NCI-H1417 treated with DMSO at 0.1 percent for 48 hours (cell line): ENCODE measurements at regions not wholly inside any gene's neighbourhood (a gene's known extent, or its start where the extent isn't known, plus 50 kb on each side); places are given as distances from the start of the nearest gene placed in this dataset.
"Not testable (repeated sequence)": the region's sequence is repeated elsewhere in the genome, so short reads cannot be mapped to it uniquely, and the experiment has no call there.

Source experiments
- DNase-seq: peaks from one replicate; lab custom pipeline; 2025; lab: John Stamatoyannopoulos, UW

GRCh38 chr10:4294996-4295792 lies 510.2 kb upstream of the KLF6 start:
- DNase-seq = no peak

DNA sequence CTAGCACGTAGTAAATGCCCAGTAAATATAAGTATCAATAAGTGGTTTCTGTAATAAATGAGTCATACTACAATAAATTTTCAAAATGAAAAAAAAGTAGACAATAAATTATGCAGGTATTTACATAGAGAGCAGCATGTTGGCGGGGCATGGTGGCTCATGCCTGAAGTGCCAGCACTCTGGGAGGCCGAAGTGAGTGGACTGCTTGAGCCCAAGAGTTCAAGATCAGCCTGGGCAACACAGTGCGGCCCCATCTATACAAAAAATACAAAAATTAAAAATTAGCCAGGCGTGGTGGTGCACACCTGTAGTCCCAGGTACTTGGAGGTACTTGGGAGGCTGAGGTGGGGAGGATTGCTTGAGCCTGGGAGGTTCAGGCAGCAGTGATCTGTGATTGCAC lies 509.3 kb upstream of the KLF6 start:
- DNase-seq = no peak

DNA sequence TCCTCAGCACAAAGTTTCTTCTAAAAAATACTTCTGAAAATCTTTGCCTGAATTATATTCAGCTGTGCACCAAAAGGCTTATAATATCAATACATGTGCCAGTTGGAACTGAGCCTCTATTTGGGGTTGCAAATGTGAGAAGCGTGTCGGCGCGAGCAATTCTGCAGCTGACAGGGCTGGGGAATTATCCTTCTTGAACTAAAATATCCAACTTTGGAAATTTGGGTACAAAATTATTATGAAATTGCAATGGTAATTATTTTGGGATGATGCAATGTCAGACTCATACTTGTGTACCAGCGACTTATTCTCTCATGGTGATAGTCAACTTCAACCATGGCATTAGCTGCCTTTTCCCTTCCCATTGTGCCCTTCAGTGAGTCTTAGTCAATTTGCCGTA lies 507.0 kb upstream of the KLF6 start:
- no peak for DNase-seq

DNA sequence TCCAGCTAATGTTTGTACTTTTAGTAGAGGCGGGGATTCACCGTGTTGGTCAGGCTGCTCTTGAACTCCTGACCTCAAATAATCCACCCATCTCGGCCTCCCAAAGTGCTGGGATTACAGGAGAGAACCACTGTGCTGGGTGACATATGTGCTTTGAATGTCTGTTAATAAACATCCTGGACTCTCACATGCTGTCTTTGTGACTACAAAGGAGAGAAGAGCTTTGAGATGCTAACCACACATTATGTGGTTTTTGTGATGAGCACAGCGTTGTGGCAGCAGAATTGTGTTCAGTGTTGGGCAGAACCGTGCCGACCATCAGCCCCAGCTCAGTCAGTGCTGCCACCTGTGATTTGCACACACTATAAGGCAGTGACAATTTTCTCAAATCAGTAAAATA lies 500.1 kb upstream of the KLF6 start:
- no peak for DNase-seq

GRCh38 chr10:4283846-4284610 lies 499.0 kb upstream of the KLF6 start:
- DNase-seq = no peak

- no peak for DNase-seq
Measured at GRCh38 chr10:4282496-4282895, 497.5 kb upstream of the KLF6 start.

- DNase-seq = no peak
Measured at GRCh38 chr10:4281190-4281825, 496.3 kb upstream of the KLF6 start.

DNA sequence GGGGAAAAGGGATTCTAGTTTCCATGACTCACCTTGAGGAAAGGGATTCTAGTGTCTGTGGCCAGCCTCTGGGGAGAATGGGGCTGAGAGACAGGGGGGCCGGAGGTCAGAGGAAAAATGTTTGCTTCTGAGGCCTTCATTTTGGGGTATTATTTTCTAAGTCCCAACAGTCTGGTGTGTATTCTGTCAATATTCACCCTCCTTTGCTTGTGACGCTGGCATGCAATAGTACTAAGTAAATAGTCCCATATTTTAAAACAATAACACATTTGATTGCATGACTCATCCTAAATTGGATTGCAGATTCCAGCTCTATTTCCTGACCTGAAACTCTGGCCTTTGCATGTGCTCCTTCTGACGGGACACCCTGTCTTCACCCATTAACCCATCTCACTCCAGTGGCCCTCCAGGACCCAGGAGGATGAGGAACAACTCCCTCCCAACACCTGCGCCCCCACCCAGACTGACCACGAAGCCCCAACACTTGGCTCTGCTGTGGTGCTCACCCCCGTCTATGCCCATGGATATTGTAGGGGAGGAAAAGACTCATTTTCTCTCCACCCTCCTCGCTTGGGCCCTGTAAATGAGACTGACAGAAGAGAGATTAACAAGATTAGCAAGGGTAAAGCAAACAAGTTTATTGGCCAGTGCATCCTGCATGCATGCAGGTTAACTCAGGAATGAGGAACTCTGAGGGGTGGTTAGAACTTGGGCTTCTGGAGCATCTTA lies 495.6 kb upstream of the KLF6 start:
- DNase-seq = no peak

GRCh38 chr10:4279655-4280054 lies 494.6 kb upstream of the KLF6 start:
- no peak for DNase-seq

GRCh38 chr10:4278186-4278585 lies 493.2 kb upstream of the KLF6 start:
- DNase-seq = no peak

DNA sequence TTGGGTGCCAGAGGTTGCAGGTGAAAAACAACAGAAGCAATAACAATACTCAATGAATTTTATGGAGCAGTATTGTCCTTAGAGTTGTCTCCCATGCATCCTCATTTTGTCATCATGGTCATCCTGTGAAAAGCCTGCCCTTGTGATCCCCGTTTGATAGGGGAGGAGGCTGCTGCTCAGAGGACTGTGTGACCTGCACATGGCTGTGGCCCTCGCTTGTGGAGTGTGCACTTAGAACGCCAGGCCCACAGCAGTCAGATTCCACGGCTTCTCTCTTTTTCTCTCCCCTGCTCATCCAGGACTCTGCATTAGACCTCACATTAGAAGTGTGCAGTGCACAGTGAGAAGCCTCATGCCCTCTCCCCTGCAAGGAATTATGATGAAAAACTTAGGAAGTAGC lies 491.1 kb upstream of the KLF6 start:
- DNase-seq = no peak

DNA sequence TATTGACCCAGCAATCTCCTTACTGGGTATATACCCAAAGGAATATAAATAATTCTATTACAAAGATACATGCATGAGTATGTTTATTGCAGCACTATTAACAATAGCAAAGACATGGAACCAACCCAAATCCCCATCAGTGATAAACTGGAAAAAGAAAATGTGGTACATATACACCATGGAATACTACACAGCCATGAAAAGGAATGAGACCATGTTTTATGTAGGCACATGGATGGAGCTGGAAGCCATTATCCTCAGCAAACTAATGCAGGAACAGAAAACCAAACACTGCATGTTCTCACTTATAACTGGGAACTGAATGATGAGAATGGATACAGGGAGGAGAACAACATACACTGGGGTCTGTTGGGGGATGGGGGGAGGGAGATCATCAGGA lies 489.7 kb upstream of the KLF6 start:
- DNase-seq = not testable (repeated sequence)

- no peak for DNase-seq
Measured at GRCh38 chr10:4271193-4271592, 486.2 kb upstream of the KLF6 start.

DNA sequence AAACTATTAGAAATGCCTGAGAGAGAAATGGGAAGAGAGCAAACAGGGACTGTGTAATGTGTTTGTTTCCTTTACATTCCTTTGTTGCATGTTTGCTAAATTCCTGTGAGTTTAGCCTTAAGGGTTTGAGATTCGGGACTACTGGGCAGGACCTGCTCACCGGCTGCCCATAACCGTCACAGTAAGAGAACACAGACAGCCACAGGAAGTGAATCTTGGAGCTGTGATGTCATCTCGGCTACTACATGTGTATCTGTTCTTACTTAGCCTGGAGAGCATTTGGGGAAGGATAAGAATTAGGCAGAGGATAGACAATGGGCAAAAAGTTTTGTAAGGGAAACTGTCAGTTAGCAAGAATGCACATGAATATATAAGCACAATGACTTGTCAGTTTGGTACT lies 485.1 kb upstream of the KLF6 start:
- DNase-seq = no peak

DNA sequence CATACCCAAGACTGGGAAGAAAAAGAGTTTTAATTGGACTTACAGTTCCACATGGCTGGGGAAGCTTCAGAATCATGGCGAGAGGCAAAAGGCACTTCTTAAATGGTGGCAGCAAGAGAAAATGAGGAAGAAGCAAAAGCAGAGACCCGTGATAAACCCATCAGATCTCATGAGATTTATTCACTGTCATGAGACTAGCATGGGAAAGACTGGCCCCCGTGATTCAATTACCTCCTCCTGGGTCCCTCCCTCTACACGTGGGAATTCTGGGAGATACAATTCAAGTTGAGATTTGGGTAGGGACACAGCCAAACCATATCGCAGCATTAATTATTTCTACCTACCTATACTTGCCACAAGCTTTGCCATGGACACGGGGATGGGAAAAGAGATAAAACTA lies 483.5 kb upstream of the KLF6 start:
- not testable (repeated sequence) for DNase-seq

GRCh38 chr10:4267086-4267773 lies 482.2 kb upstream of the KLF6 start:
- DNase-seq = no peak

DNA sequence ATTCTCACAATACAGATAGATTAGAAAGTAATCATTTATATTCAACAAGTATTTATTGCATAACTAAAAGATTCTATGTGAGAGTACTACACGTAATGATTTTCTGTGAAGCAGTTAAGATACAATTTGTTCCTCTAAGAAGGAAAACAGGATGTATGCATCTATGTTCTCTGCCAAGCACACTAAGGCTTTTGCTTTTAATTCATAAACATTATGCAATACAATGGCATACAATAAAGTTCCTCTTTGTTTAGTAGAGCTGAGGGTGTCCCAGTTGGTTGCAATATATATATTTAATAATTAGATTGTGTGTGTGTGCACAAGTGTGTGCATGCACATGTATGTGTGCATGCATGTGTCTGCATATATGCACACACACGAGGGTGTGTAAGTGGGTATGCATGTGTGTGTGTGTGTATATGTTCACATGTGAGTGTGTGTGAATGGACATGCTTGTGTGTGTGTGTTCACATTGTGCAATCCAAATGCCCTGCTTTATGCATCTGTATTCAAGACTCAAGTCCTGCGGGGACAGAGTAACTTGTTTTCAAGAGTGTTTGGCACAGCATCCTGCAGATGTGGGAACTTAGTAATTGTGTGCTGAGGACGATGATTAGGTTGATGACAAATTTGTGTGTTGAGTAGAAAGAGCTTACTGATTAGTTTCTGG lies 481.5 kb upstream of the KLF6 start:
- DNase-seq = no peak

DNA sequence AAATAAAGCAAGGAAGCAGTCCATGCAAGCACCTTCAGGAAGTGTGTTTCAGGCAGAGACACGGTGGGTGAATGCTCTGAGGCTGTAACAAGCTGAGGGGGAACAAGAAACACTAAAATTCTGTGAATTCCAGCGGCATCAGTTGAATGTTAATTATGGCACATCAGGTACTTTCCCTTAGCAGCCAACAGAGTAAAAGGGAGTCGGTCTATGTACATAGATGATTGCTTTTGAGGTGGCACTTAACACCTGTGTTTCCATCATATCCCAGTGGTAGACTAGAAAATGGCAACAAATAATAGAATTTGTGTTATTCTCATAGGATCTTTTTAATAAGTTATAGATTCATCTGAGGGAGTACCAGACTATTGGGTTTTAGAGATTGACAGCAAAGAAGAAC lies 481.0 kb upstream of the KLF6 start:
- no peak for DNase-seq

DNA sequence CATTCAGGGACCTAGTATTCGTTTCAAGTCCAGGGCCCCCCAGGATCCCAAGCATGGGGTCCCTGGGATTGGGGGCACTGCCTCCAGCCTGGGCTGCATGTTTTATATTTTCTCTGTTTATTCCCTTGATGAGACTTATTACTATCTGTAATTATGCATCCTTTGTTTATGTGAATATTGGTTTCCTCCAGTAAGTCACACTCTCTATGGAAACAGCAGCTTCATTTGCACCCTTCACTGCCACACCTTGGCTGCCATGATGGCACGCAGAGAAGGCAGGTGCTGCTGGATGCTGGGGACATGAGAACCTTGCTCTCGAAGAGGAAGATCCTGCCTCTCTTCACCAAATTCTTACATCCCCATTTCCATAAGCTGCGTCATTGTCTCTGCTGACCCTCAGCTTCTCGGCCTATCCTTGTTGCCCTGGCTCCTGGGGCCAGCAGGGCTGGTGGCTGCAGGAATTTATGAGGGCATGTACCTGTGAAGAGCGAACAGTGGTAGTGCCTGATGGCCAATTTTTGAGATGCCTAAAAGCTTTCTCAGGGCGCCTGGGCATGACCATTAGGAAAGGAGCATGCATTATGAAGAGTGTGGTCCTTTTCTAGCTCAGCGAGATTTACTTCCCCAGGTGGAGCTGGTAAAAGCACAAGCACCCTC lies 479.3 kb upstream of the KLF6 start:
- no peak for DNase-seq

GRCh38 chr10:4263601-4263921 lies 478.6 kb upstream of the KLF6 start:
- DNase-seq = no peak
